HG03108 (cell line): ENCODE measurements at regions not wholly inside any gene's neighbourhood (a gene's known extent, or its start where the extent isn't known, plus 50 kb on each side); places are given as distances from the start of the nearest gene placed in this dataset.
A peak's percentile ranks its signal among the peaks of the same experiment; 100 is the strongest.

Experiments used
- ATAC-seq: cut with Tn5 transposase; IDR thresholded peaks from one replicate; pipeline ENCODE4 v1.9.1; 2021; ENCODE audit warnings: moderate library complexity; ENCODE audit not compliant: unreplicated experiment

- ATAC-seq = no peak
Observed at GRCh38 chr1:98049370-98050135, 128.7 kb upstream of the DPYD start.

- no peak for ATAC-seq
Observed at GRCh38 chr1:98048751-98049325, 128.0 kb upstream of the DPYD start.

GRCh38 chr1:98048244-98048643 lies 127.4 kb upstream of the DPYD start:
- peak; percentile 64 for ATAC-seq

- no peak for ATAC-seq
Observed at GRCh38 chr1:98047171-98047570, 126.3 kb upstream of the DPYD start.

- no peak for ATAC-seq
Observed at GRCh38 chr1:98045767-98046641, 125.2 kb upstream of the DPYD start.

- no peak for ATAC-seq
Observed at GRCh38 chr1:98045211-98045766, 124.5 kb upstream of the DPYD start.

- ATAC-seq = no peak
Observed at GRCh38 chr1:98044766-98045165, 123.9 kb upstream of the DPYD start.

GRCh38 chr1:98044071-98044697 lies 123.3 kb upstream of the DPYD start:
- ATAC-seq = no peak

GRCh38 chr1:98035602-98036002 lies 114.8 kb upstream of the DPYD start:
- no peak for ATAC-seq

GRCh38 chr1:98034505-98034904 lies 113.7 kb upstream of the DPYD start:
- ATAC-seq = no peak

- no peak for ATAC-seq
Observed at GRCh38 chr1:98032958-98033357, 112.1 kb upstream of the DPYD start.

- no peak for ATAC-seq
Observed at GRCh38 chr1:98030976-98031375, 110.1 kb upstream of the DPYD start.

GRCh38 chr1:98030483-98030882 lies 109.6 kb upstream of the DPYD start:
- ATAC-seq = no peak

- no peak for ATAC-seq
Observed at GRCh38 chr1:98028800-98029199, 108.0 kb upstream of the DPYD start.

- ATAC-seq = no peak
Observed at GRCh38 chr1:98027103-98027705, 106.4 kb upstream of the DPYD start.

- ATAC-seq = no peak
Observed at GRCh38 chr1:98025858-98026257, 105.0 kb upstream of the DPYD start.

GRCh38 chr1:98021126-98021525 lies 100.3 kb upstream of the DPYD start:
- ATAC-seq = no peak

GRCh38 chr1:98019747-98020146 lies 98.9 kb upstream of the DPYD start:
- ATAC-seq = no peak

- ATAC-seq = no peak
Observed at GRCh38 chr1:98018074-98018473, 97.2 kb upstream of the DPYD start.

- no peak for ATAC-seq
Observed at GRCh38 chr1:98017184-98017583, 96.3 kb upstream of the DPYD start.

GRCh38 chr1:98008373-98008772 lies 87.5 kb upstream of the DPYD start:
- no peak for ATAC-seq
